ENCODE measurements at regions not wholly inside any gene's neighbourhood (a gene's known extent, or its start where the extent isn't known, plus 50 kb on each side); places are given as distances from the start of the nearest gene placed in this dataset.

GRCh38 chr6:133743621-133744020, 145.3 kb upstream of the TCF21 start:
- TF ChIP-seq CTCF (IDR thresholded peaks at IDR 0.05), result no peak
- no peak for TF ChIP-seq POLR2A (IDR thresholded peaks at IDR 0.05)

Measured in heart left ventricle (tissue), 13 donors.